NB4 (cell line): ENCODE measurements at regions not wholly inside any gene's neighbourhood (a gene's known extent, or its start where the extent isn't known, plus 50 kb on each side); places are given as distances from the start of the nearest gene placed in this dataset.

Source experiments
- DNase-seq: peaks from one replicate; pipeline ENCODE4 v3.0.0; 2010; ENCODE audit warnings: low read depth
- H3K4me3 ChIP-seq: one replicate; pipeline ENCODE4 v1.5.1; 2011; ENCODE audit warnings: mild to moderate bottlenecking, low read depth, low read length, moderate library complexity
- CTCF ChIP-seq: IDR thresholded peaks from one replicate; pipeline ENCODE4 v1.5.1; 2012; ENCODE audit warnings: low read depth, low read length
- MAX ChIP-seq: IDR thresholded peaks from 2 replicates; pipeline ENCODE4 v1.6.1; 2011; ENCODE audit warnings: low read depth, low read length
- MYC ChIP-seq: IDR thresholded peaks from 2 replicates; pipeline ENCODE4 v1.6.1; 2011; ENCODE audit warnings: low read depth, low read length
- POLR2A ChIP-seq: IDR thresholded peaks from 2 replicates; pipeline ENCODE4 v1.6.1; 2011; ENCODE audit warnings: mild to moderate bottlenecking; ENCODE audit not compliant: insufficient read length; ENCODE audit errors: extremely low read depth

GRCh38 chr6:23465912-23466311, 660.1 kb upstream of the NRSN1 start:
- no peak for TF ChIP-seq CTCF
- no peak for TF ChIP-seq POLR2A
- H3K4me3 ChIP-seq: no peak overlapping the region
- DNase-seq: no peak

GRCh38 chr6:23477586-23477985, 648.4 kb upstream of the NRSN1 start:
- H3K4me3 ChIP-seq: no peak overlapping the region
- DNase-seq: no peak
- TF ChIP-seq POLR2A (no peak), MAX (no peak), CTCF (no peak), MYC (no peak)

- no peak for DNase-seq
- H3K4me3 ChIP-seq: no peak overlapping the region
- TF ChIP-seq MYC (no peak), POLR2A (no peak), MAX (no peak), CTCF (no peak)
These were observed 647.7 kb upstream of the NRSN1 start for GRCh38 chr6:23478312-23478711.

GRCh38 chr6:23483896-23484295, 642.1 kb upstream of the NRSN1 start:
- no peak overlapping the region for H3K4me3 ChIP-seq
- no peak for DNase-seq
- TF ChIP-seq MAX (no peak), MYC (no peak), CTCF (no peak), POLR2A (no peak)

GRCh38 chr6:23494367-23494766, 631.6 kb upstream of the NRSN1 start:
- TF ChIP-seq MYC: no peak
- TF ChIP-seq CTCF: no peak
- TF ChIP-seq MAX: no peak
- TF ChIP-seq POLR2A: no peak
- H3K4me3 ChIP-seq: no peak overlapping the region
- DNase-seq: no peak

- TF ChIP-seq CTCF (no peak), MAX (no peak), MYC (no peak), POLR2A (no peak)
- DNase-seq: no peak
These were observed 628.0 kb upstream of the NRSN1 start for GRCh38 chr6:23498013-23498412.

More at GRCh38 chr6:23498013-23498412, 628.0 kb upstream of the NRSN1 start:
- H3K4me3 ChIP-seq: no peak overlapping the region
